Epithelial cell of proximal tubule (primary cell): ENCODE measurements at regions not wholly inside any gene's neighbourhood (a gene's known extent, or its start where the extent isn't known, plus 50 kb on each side); places are given as distances from the start of the nearest gene placed in this dataset.
"Not testable (repeated sequence)": the region's sequence is repeated elsewhere in the genome, so short reads cannot be mapped to it uniquely, and the experiment has no call there.

Experiments used
- DNase-seq: peaks from one replicate; pipeline ENCODE4 v3.0.0-alpha.2; 2011; ENCODE audit warnings: low read depth
- H3K4me3 ChIP-seq: 2 replicates; pipeline ENCODE4 v1.5.1; 2011; ENCODE audit warnings: low read depth, mild to moderate bottlenecking, low read length
- CTCF ChIP-seq: conservative IDR thresholded peaks from 2 replicates; pipeline ENCODE4 v1.5.1; 2012; ENCODE audit warnings: low read depth, mild to moderate bottlenecking, low read length

GRCh38 chr21:10325546-10325945 lies 195.8 kb upstream of the TPTE start:
- peak; percentile 7 for TF ChIP-seq CTCF
- H3K4me3 ChIP-seq: not testable (repeated sequence)
- peak; percentile 93 for DNase-seq

- DNase-seq: not testable (repeated sequence)
Observed at GRCh38 chr21:10326146-10326545, 195.2 kb upstream of the TPTE start.

GRCh38 chr21:10328646-10329045 lies 192.7 kb upstream of the TPTE start:
- not testable (repeated sequence) for DNase-seq, H3K4me3 ChIP-seq

More at GRCh38 chr21:10326146-10326545, 195.2 kb upstream of the TPTE start:
- not testable (repeated sequence) for H3K4me3 ChIP-seq

- H3K4me3 ChIP-seq, DNase-seq: not testable (repeated sequence)
Observed at GRCh38 chr21:10330641-10331119, 190.7 kb upstream of the TPTE start.

- not testable (repeated sequence) for DNase-seq, H3K4me3 ChIP-seq
Observed at GRCh38 chr21:10331134-10331533, 190.2 kb upstream of the TPTE start.

- not testable (repeated sequence) for DNase-seq, H3K4me3 ChIP-seq
Observed at GRCh38 chr21:10332935-10333334, 188.4 kb upstream of the TPTE start.

GRCh38 chr21:10334391-10334790 lies 187.0 kb upstream of the TPTE start:
- not testable (repeated sequence) for H3K4me3 ChIP-seq, DNase-seq

- DNase-seq, H3K4me3 ChIP-seq: not testable (repeated sequence)
Observed at GRCh38 chr21:10342261-10342956, 179.0 kb upstream of the TPTE start.

GRCh38 chr21:10343146-10343935 lies 178.0 kb upstream of the TPTE start:
- not testable (repeated sequence) for H3K4me3 ChIP-seq, DNase-seq

GRCh38 chr21:10344266-10344665 lies 177.1 kb upstream of the TPTE start:
- not testable (repeated sequence) for DNase-seq, H3K4me3 ChIP-seq

- DNase-seq, H3K4me3 ChIP-seq: not testable (repeated sequence)
Observed at GRCh38 chr21:10345178-10345612, 176.2 kb upstream of the TPTE start.

GRCh38 chr21:10346249-10346648 lies 175.1 kb upstream of the TPTE start:
- H3K4me3 ChIP-seq, DNase-seq: not testable (repeated sequence)

- H3K4me3 ChIP-seq, DNase-seq: not testable (repeated sequence)
Observed at GRCh38 chr21:10346933-10347615, 174.3 kb upstream of the TPTE start.

- H3K4me3 ChIP-seq, DNase-seq: not testable (repeated sequence)
Observed at GRCh38 chr21:10347675-10348074, 173.7 kb upstream of the TPTE start.

GRCh38 chr21:10348150-10348549 lies 173.2 kb upstream of the TPTE start:
- not testable (repeated sequence) for DNase-seq

GRCh38 chr21:10354851-10355578 lies 166.4 kb upstream of the TPTE start:
- DNase-seq: not testable (repeated sequence)

More at GRCh38 chr21:10348150-10348549, 173.2 kb upstream of the TPTE start:
- not testable (repeated sequence) for H3K4me3 ChIP-seq

GRCh38 chr21:10359120-10359519 lies 162.3 kb upstream of the TPTE start:
- DNase-seq: not testable (repeated sequence)

More at GRCh38 chr21:10354851-10355578, 166.4 kb upstream of the TPTE start:
- H3K4me3 ChIP-seq: not testable (repeated sequence)

More at GRCh38 chr21:10359120-10359519, 162.3 kb upstream of the TPTE start:
- not testable (repeated sequence) for H3K4me3 ChIP-seq
